NCI-H1694 treated with DMSO at 0.1 percent for 48 hours (cell line): ENCODE measurements at regions not wholly inside any gene's neighbourhood (a gene's known extent, or its start where the extent isn't known, plus 50 kb on each side); places are given as distances from the start of the nearest gene placed in this dataset.
"Not testable (repeated sequence)": the region's sequence is repeated elsewhere in the genome, so short reads cannot be mapped to it uniquely, and the experiment has no call there.

Experiments
- DNase-seq: peaks from one replicate; lab custom pipeline; 2025; lab: John Stamatoyannopoulos, UW

GRCh38 chr20:40893610-40894236 is 134.9 kb upstream of the TOP1 start:
- DNase-seq: no peak

DNA sequence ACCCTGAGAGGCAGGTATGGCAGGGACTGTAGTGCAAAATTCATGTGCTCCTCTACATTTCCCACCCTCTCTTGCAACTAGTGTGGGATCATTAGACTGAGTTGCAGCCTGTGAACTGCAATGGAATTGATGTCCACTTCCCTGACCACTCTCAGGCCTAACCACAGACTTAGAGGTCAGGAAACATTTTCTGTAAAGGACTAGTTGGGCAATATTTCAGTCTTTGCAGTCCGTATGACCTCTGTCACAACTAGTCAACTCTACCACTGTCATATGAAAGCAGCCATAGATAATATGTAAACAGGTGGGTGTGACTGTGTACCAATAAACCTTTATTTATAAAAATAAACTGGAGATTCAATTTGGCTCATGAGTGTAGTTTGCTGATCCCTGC is 134.4 kb upstream of the TOP1 start:
- DNase-seq: no peak

DNA sequence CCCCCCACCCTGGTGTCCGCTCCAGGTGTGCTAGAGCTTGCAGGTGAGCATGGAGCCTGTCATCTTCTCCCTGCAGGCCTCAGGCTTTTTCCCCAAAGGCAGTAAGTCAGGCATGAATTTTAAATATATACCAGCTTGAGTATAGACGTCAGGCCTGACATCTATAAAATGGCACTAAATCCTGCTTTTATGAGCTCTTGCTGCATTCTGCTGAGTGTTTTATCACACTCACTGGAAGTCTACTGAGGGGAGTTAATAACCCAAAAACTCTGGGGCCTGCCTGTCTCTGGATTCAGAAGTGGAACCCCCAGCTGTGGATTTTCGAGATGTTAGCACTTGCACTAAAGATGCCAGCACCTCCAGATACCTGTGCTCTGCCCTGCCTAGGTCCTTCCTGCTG is 133.4 kb upstream of the TOP1 start:
- DNase-seq: no peak

DNA sequence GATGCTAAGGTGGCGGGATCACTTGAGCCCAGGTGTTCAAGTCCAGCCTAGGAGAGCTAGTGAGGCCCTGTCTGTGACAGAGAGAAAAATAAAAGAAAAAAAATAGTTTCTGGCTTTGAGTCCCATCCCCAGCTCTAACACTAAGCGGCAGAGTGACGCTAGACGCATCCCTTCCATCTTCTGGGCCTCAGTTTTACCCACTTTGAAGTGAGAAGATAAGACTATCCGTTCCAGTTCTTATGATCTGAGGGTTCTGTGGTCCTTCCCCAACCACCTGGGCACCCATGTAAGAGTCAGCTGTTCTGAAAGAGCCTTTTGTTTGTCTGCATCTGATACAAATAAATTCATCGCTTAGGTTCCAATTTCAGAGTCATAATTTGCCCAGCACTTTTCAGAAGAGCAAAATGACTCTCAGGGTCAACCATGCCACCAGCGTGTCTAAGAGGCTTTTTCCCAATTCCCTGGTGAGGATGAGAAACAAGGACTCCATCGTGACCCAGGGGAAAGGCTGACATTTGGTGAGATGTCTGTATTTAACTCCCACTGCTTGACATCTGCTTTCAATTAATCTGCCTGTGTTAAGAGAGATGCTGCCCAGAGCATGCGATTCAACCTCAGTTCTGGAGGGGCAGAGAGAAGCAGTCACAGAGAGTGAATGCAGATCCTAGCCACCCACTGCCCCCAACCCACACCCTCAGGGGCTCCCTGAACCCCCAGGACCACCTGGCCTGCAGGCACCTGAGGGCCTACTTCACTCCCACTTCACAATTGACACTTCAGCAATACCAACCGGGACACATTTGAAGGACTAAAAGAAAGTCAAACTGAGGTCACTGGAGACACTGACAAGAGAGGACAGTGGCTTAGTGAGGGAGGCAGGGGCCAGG is 131.6 kb upstream of the TOP1 start:
- peak; percentile 65 for DNase-seq

DNA sequence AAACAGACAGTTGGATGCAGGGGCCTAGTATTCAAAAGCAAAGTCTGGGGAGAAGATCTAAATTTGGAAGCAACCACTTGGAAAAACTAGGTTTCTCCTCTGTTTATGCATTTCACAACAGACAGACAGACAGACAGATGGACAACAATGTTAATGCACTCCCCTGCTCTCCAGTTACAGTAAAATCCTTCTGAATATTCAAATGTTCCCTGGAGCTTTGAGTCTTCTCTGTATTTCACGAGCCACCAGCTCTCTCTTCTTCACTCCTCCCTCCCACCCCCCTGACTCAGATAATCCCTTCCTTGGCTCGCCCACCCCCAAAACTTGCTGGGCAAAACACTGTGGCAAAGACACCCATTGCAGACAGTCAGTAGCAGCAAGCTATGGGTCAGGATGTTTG is 129.3 kb upstream of the TOP1 start:
- no peak for DNase-seq

- no peak for DNase-seq
Observed at GRCh38 chr20:40900666-40901215, 127.9 kb upstream of the TOP1 start.

GRCh38 chr20:40902661-40903060 is 126.0 kb upstream of the TOP1 start:
- no peak for DNase-seq

- DNase-seq: peak; percentile 30
Observed at GRCh38 chr20:40908309-40908708, 120.3 kb upstream of the TOP1 start.

GRCh38 chr20:40909489-40909888 is 119.1 kb upstream of the TOP1 start:
- DNase-seq: not testable (repeated sequence)

- DNase-seq: not testable (repeated sequence)
Observed at GRCh38 chr20:40910436-40910835, 118.2 kb upstream of the TOP1 start.

DNA sequence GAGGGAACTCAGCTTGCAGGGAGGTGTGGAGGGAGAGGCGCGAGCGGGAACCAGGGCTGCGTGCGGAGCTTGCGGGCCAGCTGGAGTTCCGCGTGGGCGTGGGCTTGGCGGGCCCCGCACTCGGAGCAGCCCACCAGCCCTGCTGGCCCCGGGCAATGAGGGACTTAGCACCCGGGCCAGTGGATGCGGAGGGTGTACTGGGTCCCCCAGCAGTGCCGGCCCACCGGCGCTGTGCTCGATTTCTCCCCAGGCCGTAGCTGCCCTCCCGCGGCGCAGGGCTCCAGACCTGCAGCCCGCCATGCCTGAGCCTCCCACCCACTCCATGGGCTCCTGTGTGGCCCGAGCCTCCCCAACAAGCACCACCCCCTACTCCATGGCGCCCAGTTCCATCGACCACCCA is 117.5 kb upstream of the TOP1 start:
- not testable (repeated sequence) for DNase-seq

- DNase-seq: no peak
Observed at GRCh38 chr20:40913224-40914185, 115.1 kb upstream of the TOP1 start.

DNA sequence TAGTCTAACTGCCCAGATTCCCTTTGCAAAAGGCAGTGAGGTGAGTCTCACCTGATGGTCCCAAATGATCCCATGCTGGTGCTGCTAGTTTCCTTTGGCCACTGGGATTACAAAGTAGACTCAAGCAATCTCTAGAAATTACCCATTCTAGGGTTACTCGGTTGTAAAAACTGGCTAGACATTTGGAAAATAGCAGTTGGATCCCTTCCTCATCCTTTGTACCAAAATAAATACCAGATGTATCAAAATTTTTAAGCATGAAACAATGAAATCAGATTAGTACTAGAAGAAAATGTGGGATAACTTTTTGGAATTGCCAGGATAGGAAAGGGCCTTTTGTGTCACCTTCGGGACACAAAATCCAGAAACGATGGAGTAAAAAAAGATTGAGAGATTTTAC is 112.9 kb upstream of the TOP1 start:
- DNase-seq: no peak

GRCh38 chr20:40916276-40916675 is 112.3 kb upstream of the TOP1 start:
- DNase-seq: no peak

DNA sequence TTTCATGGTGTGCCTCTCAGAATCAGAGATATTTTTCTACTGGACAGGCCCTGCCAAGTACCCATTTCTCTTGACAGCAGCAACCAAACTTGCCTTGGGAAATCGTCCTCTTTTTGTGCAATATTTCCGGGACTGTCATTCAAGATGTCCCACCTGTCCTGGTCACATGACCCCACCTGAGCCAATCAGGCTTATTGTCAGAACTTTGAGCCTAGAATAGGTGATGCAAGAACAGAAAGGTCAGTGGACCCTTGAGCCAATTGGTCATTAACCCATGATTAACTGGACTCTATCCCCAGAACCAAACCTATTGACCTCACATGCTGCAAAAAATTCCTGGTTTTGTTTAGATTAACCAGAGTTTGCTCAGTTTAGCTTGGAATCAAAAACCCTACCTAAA is 108.3 kb upstream of the TOP1 start:
- no peak for DNase-seq

DNA sequence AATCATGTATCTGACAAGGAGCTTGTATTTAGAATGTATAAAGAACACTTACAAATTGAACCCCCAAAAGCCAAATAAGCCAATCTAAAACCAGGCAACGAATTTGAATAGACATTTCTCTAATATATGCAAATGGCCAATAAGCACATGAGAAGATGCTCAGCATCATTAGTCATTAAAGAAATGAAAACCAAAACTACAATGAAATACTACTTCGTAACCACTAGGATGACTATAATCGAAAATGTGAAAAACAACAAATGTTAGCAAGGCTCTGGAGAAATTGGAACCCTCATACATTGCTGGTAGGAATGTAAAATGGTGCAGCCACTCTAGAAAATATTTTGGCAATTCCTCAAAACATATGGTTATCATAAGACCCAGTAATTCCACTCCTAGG is 105.8 kb upstream of the TOP1 start:
- no peak for DNase-seq

- peak; percentile 82 for DNase-seq
Observed at GRCh38 chr20:40925829-40926510, 102.7 kb upstream of the TOP1 start.

- no peak for DNase-seq
Observed at GRCh38 chr20:40926928-40927327, 101.7 kb upstream of the TOP1 start.

- no peak for DNase-seq
Observed at GRCh38 chr20:40930561-40930960, 98.1 kb upstream of the TOP1 start.

DNA sequence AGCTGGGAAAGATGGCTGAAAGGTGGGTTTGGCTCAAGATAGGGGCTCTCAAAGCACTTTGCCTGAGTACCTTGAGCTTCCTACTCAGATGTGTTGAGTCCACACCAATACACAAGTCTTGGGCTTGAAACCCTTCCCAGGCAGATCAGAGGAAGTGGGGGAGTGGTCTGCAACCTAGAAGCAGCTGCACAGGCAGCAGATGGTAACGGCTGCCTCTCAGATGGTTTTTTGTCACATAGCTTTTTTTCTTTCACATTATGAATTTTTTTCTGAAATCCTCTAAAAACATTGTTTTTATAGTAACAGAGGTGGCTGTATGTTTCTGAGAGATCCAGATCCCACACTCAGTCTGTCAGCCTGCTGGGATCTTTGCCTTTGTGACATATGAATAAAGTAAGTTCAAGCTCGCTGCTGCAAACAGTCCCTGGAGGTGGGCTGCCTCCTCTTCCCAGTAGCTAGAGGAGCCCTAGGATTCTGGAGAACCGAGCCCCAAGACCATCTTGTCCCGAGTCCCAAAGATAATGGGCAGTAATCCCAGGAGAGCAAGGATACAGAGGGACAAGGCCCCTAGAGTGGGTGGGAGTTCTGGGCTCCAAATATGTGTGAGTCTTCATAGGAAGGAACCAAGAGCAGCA is 97.1 kb upstream of the TOP1 start:
- peak; percentile 74 for DNase-seq

GRCh38 chr20:40932436-40932835 is 96.2 kb upstream of the TOP1 start:
- DNase-seq: no peak
